ENCODE measurements at regions not wholly inside any gene's neighbourhood (a gene's known extent, or its start where the extent isn't known, plus 50 kb on each side); places are given as distances from the start of the nearest gene placed in this dataset.

GRCh38 chr9:85332487-85332886 lies 409.3 kb downstream of the AGTPBP1 start:
- ATAC-seq (peak; percentile 62), FAIRE-seq (no peak), DNase-seq (ENCODE audit: extremely low read depth in 1 of 4, low spot score in 3 of 4) (peak in 2 of 4 experiments; percentile 2 to 14)
- in situ Hi-C loops (cut with MboI) (no loop called here), intact Hi-C loops (cut with micrococcal nuclease) (no loop called here)
- no peaks in the 10 kb centered on the region for H3K36me3 ChIP-seq (ENCODE audit: control insufficient read depth, insufficient read depth, low read length)
- no peaks in the 10 kb centered on the region for H3K79me2 ChIP-seq (ENCODE audit: control insufficient read depth, insufficient read depth, low read length)
- no peaks in the 10 kb centered on the region for H3K27me3 ChIP-seq (ENCODE audit: control insufficient read depth in 2 of 2, insufficient read depth in 2 of 2, low read length in 2 of 2)
- TF ChIP-seq TAF15 (IDR thresholded peaks at IDR 0.05; ENCODE audit: low read depth, low read length), result no peak
- TF ChIP-seq JUNB (CRISPR knock-in tag; conservative IDR thresholded peaks at IDR 0.05), result no peak
- TF ChIP-seq CTCF (IDR thresholded peaks at IDR 0.05 in 2 of 3, conservative IDR thresholded peaks at IDR 0.05 in 1 of 3; ENCODE audit: insufficient read depth in 2 of 3, low read depth in 1 of 3, low read length in 3 of 3), result peak; percentile 26 to 79 (median 44); a peak in 5 of 6 replicates
- no peak overlapping the region for H3K4me2 ChIP-seq (ENCODE audit: insufficient read depth, low read length)
- no peak overlapping the region for H2AFZ ChIP-seq (ENCODE audit: low read depth, low read length)
- no peaks in the 10 kb centered on the region for H3K9me1 ChIP-seq (ENCODE audit: control insufficient read depth, insufficient read depth, low read length)
- H3K9ac ChIP-seq (ENCODE audit: insufficient read depth in 1 of 2, low read depth in 2 of 2, low read length in 2 of 2), result no peak overlapping the region
- no peak overlapping the region for H3K4me3 ChIP-seq
- H3K4me1 ChIP-seq (replicated peaks in 1 of 2; ENCODE audit: control insufficient read depth in 2 of 2, insufficient read depth in 2 of 2, low read length in 2 of 2), result no peaks in the 10 kb centered on the region
- no peak overlapping the region for H3K27ac ChIP-seq (ENCODE audit: extremely low read depth, low read depth, low read length)
- WGBS (ENCODE audit: insufficient coverage, low coverage, missing lambda C conversion rate), result 0% methylated on average over 3 of the region's 4 CpGs
- no peaks in the 10 kb centered on the region for H3K9me3 ChIP-seq (replicated peaks; ENCODE audit: control insufficient read depth, insufficient read depth, low read depth, low read length)
- ChIA-PET CTCF (ENCODE audit: low intra/inter-chr PET ratio) (no interaction called here), POLR2A (no interaction called here)
- no peaks in the 10 kb centered on the region for H4K20me1 ChIP-seq (replicated peaks; ENCODE audit: control insufficient read depth, insufficient read depth, low read length)
- BruUV-seq (replicated peaks), result no TSS peak

GRCh38 chr9:85331626-85332025 lies 410.1 kb downstream of the AGTPBP1 start:
- ATAC-seq, result no peak

More at GRCh38 chr9:85331626-85332025, 410.1 kb downstream of the AGTPBP1 start:
- no peaks in the 10 kb centered on the region for H3K9me3 ChIP-seq (replicated peaks; ENCODE audit: control insufficient read depth, insufficient read depth, low read depth, low read length)
- no peak overlapping the region for H3K27ac ChIP-seq (ENCODE audit: extremely low read depth, low read depth, low read length)
- WGBS (ENCODE audit: insufficient coverage, low coverage, missing lambda C conversion rate), result 0% methylated on average over 1 of the region's 1 CpG
- no peaks in the 10 kb centered on the region for H4K20me1 ChIP-seq (replicated peaks; ENCODE audit: control insufficient read depth, insufficient read depth, low read length)
- ChIA-PET POLR2A (no interaction called here), CTCF (ENCODE audit: low intra/inter-chr PET ratio) (no interaction called here)
- no peaks in the 10 kb centered on the region for H3K9me1 ChIP-seq (ENCODE audit: control insufficient read depth, insufficient read depth, low read length)
- no peak for FAIRE-seq
- intact Hi-C loops (cut with micrococcal nuclease) (no loop called here), in situ Hi-C loops (cut with MboI) (no loop called here)
- no peak overlapping the region for H3K9ac ChIP-seq (ENCODE audit: insufficient read depth in 1 of 2, low read depth in 2 of 2, low read length in 2 of 2)
- DNase-seq (ENCODE audit: extremely low read depth in 1 of 4, low spot score in 3 of 4), result no peak
- H3K4me3 ChIP-seq, result no peak overlapping the region
- H3K4me1 ChIP-seq (replicated peaks in 1 of 2; ENCODE audit: control insufficient read depth in 2 of 2, insufficient read depth in 2 of 2, low read length in 2 of 2), result no peaks in the 10 kb centered on the region
- H3K27me3 ChIP-seq (ENCODE audit: control insufficient read depth in 2 of 2, insufficient read depth in 2 of 2, low read length in 2 of 2), result no peaks in the 10 kb centered on the region
- no peak overlapping the region for H2AFZ ChIP-seq (ENCODE audit: low read depth, low read length)
- no peak overlapping the region for H3K4me2 ChIP-seq (ENCODE audit: insufficient read depth, low read length)
- H3K36me3 ChIP-seq (ENCODE audit: control insufficient read depth, insufficient read depth, low read length), result no peaks in the 10 kb centered on the region
- TF ChIP-seq TFE3 (CRISPR knock-in tag; IDR thresholded peaks at IDR 0.05) (peak; percentile 82), USF2 (CRISPR knock-in tag; IDR thresholded peaks at IDR 0.05) (0 out of 2 replicates have a peak, but pooled peaks have one; percentile 4), SP2 (IDR thresholded peaks at IDR 0.05; ENCODE audit: extremely low read depth, low read depth, low read length, poor library complexity, severe bottlenecking) (no peak), NEUROD1 (IDR thresholded peaks at IDR 0.05; ENCODE audit: borderline replicate concordance, low read depth, low read length, partially characterized antibody) (no peak)
- BruUV-seq (replicated peaks), result no TSS peak
- no peaks in the 10 kb centered on the region for H3K79me2 ChIP-seq (ENCODE audit: control insufficient read depth, insufficient read depth, low read length)
